Activated CD8-positive, alpha-beta memory T cell treated with anti-CD3 and anti-CD28 coated beads, Interleukin-2, amount 50 U/mL, for 48 hours (primary cell): ENCODE measurements at regions not wholly inside any gene's neighbourhood (a gene's known extent, or its start where the extent isn't known, plus 50 kb on each side); places are given as distances from the start of the nearest gene placed in this dataset.
"Not testable (repeated sequence)": the region's sequence is repeated elsewhere in the genome, so short reads cannot be mapped to it uniquely, and the experiment has no call there.

Experiments used
- DNase-seq: peaks from one replicate; pipeline ENCODE4 v3.0.0-alpha.2; 2020

DNA sequence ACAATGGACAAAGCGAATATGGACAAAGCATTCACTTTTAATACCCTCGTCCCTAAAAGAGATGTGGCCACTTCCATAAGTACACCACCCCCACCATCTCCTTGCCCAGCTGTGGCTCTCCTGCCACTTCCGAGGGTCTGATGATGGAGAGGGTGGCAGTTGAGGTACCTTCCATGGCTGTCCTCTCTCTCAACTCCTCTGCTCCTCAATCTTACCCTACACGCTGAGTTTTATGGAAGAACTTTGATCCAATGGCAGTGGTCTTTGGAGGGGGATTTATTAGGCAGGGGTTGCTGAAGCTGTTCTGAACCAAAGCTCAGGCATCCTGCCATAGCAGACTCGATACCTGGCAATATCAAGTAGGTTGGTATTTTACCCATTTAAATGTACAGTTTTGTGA is 413.0 kb downstream of the TSHZ3 start:
- DNase-seq = no peak

DNA sequence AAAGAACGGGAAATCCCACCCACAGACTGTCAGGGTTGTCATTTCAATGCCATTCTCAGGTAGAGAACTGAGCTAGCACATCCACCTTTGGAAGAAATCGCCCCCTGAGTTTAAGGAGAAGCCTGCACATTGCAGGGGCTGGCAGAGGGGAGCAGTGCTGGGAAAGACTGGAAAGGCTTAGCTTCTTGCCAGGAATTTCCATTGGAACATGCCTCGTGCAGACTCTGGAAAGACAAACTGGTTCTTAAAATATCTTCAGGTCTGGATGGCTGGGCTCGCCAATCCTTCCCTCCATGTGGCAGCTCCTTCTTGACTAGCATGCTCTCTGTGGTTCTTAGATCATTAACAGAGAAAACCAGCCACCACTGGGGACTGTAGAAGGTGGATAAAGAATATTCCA is 414.1 kb downstream of the TSHZ3 start:
- no peak for DNase-seq

DNA sequence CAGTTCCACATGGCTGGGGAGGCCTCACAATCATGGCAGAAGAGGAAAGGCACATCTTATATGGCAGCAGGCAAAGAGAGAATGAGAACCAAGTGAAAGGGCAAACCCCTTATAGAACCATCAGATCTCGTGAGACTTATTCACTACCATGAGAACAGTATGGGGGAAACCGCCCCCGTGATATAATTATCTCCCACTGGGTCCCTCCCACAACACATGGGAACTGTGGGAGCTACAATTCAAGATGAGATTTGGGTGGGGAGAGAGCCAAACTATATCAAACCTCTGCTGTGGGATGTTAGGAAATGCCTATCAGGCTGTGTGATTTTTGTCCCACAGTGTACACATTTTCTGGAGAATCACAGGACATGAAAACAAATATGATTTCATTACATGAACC is 415.8 kb downstream of the TSHZ3 start:
- not testable (repeated sequence) for DNase-seq

DNA sequence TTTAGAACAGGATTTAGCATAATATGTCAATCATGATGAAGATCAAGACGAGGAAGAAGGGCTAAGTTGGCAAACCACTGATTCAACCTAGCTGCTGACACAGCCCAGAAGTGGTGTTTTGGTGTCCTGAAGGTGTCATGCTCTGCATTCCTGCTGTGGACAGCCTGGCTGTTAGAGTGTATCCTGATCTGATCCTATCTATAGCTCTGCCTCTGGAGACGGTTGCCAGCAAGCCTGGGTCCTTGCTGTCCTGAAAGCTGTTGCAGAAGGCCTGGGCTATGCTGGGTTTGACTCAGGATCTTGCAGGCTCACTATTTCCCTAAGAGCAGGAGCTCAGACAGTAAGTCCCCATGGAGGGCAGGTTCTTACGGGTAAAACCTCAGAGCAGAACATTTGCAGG is 416.4 kb downstream of the TSHZ3 start:
- no peak for DNase-seq

DNA sequence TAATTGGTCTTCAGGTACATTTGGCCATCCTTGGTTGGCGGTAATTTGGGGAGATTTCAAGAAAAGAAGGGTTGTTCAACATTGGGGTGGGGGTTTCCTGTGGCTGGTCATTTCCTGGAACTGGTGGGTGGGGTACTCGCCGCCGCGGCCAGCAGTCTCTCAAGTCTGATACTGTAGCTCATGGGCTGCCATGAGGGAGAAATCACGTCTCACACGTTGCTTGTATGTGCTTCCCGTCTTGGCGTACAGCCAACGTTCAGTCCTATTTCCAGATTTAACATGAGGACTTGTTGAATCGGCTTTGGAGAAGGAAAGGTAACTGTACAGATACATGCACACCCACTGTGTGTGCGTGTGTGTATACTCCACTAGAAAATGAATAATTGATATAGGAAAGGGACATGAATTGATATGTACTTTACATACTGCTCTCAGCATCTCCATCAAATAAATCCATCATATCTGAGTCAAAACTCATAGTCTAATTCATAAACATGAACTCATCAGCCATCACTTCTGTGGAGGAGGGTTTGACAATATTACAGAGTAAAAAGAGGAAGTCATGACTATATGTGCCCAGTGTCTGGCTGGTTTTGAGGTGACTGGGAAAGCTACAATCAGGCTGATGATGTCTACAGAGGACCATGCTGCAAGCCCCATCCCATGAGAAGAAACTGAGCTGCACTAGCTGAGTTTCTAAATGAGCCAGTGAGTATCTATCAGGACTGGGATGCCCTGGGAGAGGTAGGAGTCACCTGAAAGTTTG is 418.1 kb downstream of the TSHZ3 start:
- no peak for DNase-seq

DNA sequence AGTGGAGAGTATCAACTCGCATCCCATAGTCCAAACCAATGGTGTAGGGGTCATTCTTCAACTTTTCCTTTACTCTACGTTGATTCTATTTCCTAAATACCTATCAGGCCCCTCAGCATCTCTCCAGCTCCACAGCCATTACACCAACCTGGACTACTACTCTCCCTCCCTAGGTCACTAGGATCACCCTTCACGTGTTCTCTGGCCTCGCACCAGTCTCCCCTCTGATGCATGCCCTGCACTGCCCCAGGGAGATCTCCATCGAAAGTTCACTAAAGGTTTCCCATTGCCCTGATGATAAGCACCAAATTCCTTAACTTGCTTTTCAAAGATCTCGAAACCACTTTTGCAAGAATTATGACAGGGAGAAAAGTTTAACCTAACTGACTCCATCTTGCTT is 421.5 kb downstream of the TSHZ3 start:
- no peak for DNase-seq

DNA sequence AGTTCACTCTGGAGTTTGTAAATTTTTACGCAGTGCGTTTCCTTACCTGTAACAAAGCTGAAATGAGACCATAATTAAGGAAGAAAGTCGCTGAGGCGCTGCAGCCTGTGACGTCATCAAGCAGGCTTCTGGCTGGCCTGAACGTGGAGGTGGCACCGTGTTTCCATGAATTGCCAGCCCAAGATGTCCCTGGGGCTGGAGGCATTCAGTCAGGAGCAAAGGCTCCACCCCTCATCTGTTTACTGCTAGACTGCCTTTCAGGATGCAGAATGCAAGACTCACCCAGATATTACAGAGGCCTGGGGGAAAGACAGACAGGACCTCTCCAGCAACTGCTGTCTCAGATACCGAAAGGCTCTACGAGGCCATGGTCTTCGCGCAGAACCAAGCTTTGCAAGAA is 424.6 kb downstream of the TSHZ3 start:
- DNase-seq = no peak

DNA sequence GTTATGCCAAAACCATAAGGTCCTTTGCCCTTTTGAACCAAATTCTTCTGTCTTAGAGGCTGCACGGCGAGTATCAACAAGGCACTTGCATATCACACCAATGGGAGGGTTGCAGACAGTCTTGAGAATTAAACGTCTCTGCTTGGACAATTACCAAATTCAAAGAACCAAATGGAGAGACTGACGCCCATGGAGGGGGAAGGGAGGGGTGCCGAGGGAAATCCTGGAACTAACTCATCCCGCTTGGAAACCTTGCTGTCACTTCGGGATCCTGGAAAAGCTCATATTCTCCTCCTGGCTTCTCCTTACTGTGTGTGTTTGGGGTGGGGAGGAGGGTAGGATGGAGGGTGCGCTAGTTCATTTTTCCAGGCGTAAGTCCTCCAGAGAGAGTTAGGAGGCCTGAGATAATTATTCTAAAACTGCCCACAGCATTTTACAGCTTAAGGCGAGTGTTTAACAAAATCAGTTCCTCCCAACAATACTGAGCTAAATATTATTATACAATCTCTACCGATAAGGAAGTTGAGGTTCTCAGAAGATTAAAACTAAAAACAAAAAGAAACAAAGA is 425.1 kb downstream of the TSHZ3 start:
- no peak for DNase-seq

DNA sequence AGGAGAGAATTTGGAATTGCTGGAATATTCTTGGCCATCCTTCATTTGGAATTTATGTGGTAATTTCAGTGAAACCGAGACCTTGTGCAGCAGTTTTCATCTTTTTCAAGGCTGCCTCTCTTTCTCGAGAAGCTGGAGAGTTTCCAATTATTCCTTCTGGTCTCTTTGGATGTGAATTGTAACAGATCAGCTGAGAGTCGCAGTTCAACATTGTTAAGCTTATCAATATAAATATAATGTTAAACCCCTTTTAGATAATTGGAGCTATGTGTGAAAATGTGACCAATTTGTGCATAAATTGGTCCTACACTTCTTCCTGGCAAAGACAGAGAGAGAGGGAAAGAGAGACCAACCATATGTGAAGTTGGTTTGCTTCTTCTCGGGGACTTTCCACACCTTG is 425.6 kb downstream of the TSHZ3 start:
- DNase-seq = no peak

DNA sequence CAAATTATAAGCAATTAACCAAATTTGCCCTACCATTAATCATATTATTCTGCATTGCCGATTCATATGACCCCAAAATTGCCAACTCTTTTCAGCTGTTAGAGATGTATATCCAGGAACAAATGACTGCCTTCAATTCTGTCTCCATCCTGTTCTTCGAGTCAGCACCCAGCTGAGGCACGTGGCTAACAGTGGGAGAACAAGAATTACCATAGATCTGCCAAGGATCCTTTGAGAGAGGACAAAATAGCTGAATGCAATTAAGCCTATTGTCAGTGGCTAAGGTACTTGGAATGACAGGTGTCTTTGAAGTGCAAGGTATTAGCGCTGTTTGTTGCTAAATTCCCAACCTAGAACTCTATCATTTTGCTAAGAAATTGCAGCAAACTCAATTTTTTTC is 426.1 kb downstream of the TSHZ3 start:
- no peak for DNase-seq

DNA sequence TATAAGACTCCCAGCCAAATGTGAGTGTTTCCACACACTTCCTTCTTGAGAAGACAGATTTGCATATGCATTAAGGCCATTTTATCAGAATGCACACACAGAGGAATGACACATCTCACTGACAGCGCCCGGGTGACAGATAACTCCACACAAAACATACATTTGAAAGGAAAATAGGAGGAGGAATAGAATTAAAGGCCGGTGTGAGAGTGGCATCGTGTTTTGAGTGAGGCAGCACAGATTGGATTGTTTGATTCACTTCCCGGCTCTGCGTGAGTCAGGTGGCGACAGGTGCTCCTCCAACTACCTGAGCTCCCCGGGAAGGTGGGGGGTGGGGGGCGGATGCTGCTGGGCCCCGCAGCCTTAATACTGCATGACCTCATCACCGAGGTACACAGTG is 429.0 kb downstream of the TSHZ3 start:
- DNase-seq = no peak

DNA sequence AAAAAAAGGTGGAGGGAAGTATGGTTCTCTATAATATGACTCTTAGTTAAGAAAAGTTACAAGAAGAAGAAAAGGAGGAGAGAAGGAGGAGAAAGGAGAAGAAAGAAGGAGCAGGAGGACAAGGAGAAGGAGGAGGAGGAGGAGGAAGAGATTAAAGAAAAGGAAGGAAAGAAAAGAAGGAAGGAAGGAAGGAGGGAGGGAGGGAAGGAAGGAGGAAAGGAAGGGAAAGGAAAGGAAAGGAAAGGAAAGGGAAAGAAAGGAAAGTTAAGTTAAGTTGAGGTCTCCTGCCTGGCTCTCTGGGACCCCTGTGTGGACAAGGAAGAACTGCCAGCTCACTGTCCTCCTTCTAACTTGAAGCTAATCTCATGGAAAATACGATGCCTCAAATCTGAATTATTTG is 429.5 kb downstream of the TSHZ3 start:
- DNase-seq = no peak

DNA sequence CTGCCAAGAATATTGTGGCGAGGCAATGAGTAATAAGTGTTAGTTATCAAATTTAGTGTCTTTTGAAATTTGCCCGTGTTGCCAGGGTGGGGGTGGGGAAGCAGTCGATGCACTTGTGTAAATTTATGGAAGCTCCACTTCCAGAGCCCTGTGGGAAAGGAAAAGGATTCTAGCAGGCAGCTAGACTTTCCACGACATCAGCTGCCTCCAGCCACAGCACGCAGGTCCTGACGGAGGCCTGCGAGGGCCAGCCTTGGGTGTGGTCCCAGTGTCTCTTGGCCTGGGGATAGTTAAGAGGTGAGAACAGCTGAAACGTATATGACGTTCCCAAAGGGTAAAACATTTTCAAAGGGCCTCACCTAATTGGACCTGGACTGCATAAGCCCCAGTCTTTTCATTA is 433.0 kb downstream of the TSHZ3 start:
- DNase-seq = no peak

DNA sequence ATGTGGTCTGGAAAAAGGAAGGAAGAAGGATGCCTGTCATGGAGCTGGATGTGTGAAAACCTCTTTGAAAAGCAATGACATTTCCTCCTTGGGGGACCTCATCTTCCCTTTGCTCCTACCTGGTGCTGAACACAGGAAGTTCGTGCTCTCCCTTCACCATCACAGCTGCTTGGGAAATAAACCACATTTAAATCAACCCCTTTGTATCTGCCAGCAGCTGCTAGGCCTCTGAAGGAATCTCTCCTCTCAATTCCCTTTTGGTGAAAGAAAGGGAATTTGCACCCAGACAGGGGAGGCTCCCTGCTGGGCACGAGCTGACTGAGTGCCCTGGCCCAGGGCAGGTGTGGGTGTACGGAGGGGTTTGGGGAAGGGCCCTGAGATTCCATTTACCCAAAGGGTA is 437.7 kb downstream of the TSHZ3 start:
- no peak for DNase-seq

DNA sequence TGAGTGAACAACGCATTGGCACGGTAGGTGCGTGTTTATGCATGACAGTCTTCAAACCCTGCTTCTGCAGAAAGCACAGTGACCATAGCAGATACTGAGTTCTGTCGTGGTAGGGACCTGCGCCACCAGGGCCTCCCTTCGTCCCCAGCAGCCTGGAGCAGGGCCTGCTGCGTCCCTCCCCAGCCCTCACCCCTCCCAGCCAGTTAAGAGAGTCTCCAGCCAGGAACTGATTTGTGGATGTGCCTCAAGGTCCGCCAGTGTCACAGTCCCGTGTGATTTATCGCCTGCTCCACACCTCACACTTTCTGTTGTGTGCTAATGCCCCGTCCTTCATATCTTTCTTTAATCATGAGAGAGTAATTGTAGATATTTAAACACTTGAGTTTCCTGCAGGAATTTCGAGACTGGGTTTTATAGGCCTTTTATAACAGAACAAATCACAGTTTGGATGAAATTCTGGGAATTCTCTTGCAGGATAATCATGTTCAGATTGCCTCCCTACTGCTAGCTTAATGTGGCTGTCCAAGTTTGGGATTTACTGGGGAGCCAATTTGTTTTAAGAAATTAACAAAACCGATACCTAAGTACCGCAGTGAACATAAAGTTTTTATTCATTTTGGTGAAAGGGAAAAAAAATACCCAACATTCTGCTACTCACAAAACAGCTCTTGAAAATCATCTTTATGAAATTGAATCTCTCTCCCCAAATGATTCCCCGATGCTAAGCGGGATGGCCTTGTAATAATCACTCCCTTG is 438.6 kb downstream of the TSHZ3 start:
- DNase-seq = no peak

DNA sequence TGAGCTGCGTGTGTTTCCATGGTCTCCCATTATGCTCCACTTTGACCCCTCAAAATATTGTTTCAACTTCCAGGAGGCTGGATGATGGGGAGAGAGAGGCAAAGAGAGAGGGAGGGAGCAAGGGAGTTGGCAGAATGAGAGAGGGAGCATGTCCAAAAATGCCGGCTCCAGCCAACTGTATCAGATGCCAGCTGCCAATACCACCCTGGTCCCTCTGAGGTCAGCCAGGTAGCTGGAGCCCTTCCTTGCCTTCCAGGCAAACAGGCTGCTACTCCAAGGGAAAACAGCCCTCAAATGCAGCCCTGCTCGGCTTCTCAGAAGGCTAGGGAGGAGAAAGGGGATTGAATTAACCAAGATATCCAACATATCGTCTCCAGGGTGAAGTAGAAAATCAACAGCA is 440.0 kb downstream of the TSHZ3 start:
- DNase-seq = no peak

DNA sequence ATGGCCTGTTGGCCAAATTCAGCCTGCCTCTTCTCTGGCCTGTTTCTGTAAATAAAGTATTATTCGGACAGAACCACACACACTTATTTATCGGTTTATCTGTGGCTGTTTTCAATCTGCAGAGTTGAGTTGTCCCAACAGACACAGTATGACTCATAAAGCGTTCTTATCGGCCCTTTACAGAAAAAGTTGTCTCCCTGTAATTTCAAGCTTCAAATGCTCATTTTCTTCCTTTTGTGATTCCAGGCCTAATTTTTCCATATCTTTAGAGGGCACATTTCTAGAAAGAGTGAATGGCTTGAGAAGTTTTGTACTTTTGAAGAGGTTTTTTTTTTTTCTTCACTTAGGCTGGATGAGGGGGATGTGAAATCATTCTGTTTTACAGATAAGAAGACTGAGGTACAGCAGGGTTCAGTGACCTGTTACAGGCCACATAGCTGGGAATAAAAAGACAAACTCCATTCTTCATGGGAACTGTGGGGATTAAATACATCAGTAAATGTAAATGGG is 440.9 kb downstream of the TSHZ3 start:
- no peak for DNase-seq

DNA sequence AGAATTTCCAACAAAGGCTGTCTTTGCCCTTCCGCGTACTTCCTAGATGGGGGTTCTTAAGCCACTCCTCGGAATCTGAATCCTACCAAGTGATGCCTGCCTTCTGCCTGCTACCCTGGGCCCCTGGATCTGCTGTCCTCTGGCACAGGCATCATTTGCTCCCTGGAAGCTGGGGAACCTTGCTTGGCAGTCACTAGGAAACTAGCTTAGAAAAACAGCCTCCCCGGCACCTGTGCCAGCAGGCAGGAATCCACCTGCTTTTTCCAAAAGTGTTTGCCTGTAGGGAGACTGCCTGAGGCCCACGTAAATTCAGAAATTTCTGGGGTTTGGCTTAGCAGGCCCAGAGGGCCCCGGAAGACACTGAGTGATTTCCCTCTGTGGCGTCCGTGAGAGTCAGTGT is 442.4 kb downstream of the TSHZ3 start:
- no peak for DNase-seq

DNA sequence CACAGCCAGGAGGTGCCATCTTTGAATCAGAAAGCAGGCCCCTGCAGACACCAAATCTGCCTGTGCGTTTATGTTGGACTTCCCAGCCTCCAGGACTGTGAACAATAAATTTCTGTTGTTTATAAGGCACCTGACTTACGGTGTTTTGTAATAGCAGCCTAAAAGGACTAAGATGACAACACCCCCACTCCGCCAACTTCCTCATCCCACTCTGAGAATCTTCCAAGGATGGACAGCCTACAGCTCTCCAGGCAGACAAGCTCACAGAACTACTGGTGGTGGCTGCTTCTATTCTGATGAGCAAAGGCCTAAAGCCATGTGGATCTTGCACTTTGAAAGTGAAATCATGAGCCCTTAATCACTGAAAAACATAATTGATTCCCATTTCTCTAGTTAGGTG is 449.2 kb downstream of the TSHZ3 start:
- DNase-seq = no peak

DNA sequence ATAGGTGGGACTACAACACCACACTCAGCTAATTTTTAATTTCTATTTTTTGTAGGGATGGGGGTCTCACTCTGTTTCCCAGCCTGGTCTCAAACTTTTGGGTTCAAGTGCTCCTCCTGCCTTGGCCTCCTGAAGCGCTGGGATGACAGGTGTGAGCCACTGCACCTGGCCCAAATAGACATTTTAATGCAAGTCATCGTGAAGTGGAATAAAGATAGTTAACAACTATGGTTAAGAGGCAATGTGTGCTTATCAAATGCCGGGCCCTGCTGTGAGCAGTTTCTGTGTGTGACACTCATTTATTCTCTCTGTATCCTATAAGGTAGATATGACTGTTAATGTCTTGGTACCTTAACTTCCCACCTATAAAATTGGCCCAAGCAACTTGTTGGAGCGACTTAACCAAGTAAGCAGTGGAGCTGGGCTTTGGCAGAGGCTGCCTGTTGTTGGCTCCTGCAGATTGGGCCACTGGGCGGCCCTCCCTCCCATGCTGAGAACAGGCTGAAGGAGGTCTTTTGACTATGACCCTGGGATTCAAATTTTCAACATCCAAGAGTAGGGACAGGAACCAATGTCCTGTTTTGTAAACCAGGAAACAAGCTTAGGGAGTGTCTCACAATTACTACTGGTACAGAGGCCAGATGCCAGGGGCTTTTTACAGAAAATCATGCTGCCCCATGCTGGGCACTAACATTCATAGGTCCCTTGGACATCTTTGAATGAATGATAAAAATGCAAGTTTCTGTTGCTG is 450.7 kb downstream of the TSHZ3 start:
- DNase-seq = no peak

DNA sequence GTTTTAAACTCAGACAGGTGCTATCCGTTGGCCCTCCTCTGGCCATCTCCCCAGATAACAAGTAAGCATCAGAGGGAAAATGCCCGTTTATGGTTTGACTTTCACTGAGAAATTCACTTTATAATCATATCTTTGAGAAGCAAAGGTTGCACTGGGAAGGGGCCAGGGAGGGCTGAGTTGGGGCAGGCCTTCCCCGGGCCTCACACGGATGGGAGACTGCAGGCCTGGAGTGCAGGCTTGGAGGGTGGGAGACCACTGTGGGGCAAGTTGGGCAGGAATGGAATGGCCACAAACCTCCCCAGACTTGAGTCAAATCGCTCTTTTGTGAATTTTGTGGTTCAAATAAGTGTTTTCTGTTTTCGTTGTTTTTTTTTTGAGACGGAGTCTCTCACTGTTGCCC is 451.7 kb downstream of the TSHZ3 start:
- DNase-seq = no peak

DNA sequence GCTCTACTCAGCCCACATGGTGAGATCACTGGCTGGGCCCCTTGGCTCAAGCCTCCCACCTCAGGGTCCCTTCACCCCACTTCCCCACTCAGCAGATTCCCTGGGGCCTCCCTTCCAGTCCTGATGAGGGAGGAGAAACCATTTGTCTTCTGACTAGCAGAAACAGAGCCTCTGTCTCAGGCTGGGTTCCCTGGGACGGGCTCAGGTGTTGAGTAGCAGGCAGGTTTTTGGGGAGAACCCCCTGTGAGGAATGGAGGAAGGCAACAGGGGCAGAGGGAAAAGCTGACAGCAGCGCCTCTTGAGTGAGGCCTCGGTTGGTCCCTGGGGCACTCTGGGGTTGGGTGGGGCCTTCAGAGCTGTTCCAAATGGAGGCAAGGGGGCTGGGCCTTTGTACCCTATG is 452.2 kb downstream of the TSHZ3 start:
- DNase-seq = no peak

DNA sequence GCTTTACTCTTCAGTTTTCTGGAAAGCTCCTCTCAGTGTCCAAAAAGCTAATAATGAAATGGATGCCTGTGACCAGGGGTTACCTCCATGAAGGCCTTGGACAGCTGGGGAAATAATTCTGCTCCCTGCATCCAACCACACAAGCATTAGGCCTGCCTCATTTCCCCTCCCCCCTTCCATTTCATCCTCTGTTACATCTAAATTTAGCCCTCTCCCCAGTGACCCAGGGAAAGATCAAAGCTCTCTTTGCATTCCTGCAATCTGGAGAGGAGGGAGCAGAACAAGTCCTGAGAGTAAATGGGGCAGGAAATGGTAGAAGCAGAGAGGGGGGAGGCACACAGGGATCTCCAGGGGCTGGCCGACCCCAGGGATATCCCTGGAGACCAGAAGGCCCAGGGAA is 452.7 kb downstream of the TSHZ3 start:
- DNase-seq = no peak

DNA sequence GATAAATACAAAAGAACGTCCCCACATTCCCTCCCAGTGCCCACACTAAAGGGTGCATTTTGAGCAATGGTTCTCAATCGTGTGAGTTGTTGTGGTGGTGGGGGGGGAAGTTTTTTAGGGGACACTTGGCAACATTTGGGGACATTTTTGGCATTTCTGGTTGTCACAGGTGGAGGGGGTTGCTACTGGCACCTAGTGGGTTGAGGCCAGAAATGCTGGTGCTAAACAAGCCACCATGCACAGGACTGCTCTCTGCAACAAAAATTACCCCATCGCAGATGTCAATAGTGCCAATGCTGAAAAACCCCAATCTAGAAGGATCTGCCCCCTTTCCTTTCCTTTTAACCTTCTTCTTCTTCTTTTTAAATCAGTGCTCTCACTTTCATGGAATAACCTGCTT is 453.3 kb downstream of the TSHZ3 start:
- no peak for DNase-seq
